ENCODE measurements at regions not wholly inside any gene's neighbourhood (a gene's known extent, or its start where the extent isn't known, plus 50 kb on each side); places are given as distances from the start of the nearest gene placed in this dataset.

GRCh38 chr13:97712770-97713169 lies 240.7 kb upstream of the IPO5 start:
- TF ChIP-seq SUZ12 (IDR thresholded peaks at IDR 0.05) (no peak), L3MBTL2 (conservative IDR thresholded peaks at IDR 0.05) (no peak), LEF1 (IDR thresholded peaks at IDR 0.05; ENCODE audit: borderline replicate concordance) (no peak), ARNT (IDR thresholded peaks at IDR 0.05) (no peak), ELF4 (IDR thresholded peaks at IDR 0.05) (no peak), NFRKB (IDR thresholded peaks at IDR 0.05) (no peak), PKNOX1 (IDR thresholded peaks at IDR 0.05) (no peak), TARDBP (IDR thresholded peaks at IDR 0.05) (no peak), SP1 (IDR thresholded peaks at IDR 0.05) (no peak), CTBP1 (IDR thresholded peaks at IDR 0.05; ENCODE audit: borderline replicate concordance) (no peak), FOXK2 (IDR thresholded peaks at IDR 0.05) (no peak)
